Raji (cell line): ENCODE measurements at regions not wholly inside any gene's neighbourhood (a gene's known extent, or its start where the extent isn't known, plus 50 kb on each side); places are given as distances from the start of the nearest gene placed in this dataset.

ENCODE experiments used
- POLR2A ChIP-seq: IDR thresholded peaks from 2 replicates; pipeline ENCODE4 v1.6.1; 2011; ENCODE audit warnings: low read depth, low read length, control low read depth; ENCODE audit not compliant: insufficient read depth

DNA sequence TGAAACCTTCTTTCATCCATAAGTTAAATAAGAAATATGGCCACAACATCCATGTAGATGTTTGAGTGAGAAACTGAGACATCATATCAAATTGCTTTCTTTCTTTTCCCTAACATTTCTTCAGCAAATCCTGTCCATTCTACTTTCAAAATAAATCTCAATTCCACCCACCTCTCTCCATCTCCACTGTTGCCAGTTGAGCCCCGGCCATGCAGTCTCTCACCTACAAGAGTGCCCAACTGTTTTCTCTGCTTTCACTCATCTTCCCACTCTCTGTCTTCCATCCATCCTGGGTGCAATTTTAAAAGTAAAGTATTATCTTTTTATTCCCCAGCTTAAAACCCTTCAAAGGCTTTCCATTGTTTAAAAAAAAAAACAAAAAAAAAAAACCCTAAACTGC is 260.4 kb downstream of the DEPDC1B start:
- TF ChIP-seq POLR2A = no peak

DNA sequence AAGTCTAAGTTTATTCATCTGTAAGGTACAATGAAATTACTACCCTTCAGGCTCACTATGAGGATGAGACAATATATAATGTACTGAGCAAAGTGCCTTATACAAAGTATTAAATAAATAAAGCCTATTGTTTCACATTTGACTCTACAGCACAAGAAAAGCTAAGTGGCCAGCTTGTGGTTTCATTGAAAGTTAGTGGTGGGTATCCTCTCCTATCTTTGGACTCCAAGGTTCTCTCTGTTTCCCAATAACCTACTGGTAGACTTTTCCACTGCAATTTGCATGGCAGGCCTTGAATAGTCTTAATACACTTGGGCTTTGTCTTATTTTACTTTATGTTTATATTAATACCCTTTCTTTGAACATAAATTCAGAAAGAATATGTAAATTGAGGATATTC is 262.7 kb downstream of the DEPDC1B start:
- TF ChIP-seq POLR2A = no peak

DNA sequence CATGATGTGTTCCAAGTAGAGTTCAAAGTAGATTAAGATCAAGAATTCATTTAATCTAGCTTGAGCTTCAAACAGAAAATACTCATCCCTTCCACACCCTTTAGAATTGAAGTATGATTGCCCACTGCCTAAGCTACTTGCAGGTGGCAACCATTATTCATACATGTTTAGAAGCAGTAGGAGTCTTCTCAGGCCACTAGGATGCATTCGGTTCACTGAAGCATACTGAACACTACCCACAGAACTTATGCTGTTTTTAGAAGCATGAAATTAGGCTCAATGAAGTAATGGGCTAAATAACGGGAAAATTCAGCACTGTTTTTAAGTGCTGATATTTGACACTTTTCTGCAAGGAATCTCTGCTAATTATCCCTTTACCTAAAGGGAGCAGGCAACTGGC is 263.4 kb downstream of the DEPDC1B start:
- no peak for TF ChIP-seq POLR2A

DNA sequence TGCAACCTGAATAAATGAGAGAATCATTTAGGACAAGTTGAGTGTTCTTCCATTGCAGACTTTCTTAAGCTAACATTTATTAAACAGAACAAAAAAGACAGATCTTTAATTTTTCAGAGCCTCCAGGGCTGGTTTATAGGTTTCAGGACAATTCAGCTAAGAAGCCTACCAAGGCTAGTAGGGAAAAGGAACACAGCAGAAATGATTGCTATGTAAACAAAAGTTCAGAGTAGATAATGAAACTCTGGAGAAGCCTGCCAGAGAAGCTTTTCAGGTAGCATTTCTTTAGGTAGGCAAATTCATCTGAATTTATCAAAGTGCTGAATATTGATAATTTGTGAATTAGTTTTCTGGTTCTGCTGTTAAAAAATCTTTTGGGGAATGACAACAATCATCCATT is 264.2 kb downstream of the DEPDC1B start:
- TF ChIP-seq POLR2A = no peak

DNA sequence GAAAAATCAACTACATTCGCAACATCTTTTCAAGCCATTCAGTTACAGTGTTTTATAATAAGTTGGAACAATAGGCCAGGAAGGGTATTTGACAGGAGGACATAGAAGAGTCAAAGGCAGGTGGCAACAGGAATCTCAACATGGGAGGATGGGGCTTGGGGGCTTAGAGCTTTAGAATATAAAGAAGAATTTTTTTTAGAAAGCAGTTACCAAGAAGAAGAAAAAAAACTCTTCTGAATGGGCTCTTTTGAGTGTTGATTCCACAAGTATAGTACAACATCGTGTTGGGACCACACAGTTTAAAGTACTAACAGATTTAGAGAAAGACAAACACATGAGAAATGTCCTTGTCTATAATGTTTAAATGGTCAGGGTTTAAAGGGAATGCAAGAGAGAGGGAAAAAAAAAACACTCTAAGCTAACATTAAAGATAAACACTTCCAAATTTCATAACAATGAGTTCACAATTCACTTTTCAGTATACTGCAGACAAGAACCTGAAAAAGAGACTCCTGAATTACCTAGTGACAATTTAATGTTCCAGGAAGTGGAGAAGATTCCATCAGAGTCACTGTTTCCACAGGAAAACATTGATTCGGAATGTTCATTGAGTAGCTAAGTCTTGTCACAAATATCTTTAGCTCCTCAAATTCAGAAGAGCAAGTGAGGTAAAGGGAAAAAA is 282.3 kb downstream of the DEPDC1B start:
- TF ChIP-seq POLR2A = no peak

DNA sequence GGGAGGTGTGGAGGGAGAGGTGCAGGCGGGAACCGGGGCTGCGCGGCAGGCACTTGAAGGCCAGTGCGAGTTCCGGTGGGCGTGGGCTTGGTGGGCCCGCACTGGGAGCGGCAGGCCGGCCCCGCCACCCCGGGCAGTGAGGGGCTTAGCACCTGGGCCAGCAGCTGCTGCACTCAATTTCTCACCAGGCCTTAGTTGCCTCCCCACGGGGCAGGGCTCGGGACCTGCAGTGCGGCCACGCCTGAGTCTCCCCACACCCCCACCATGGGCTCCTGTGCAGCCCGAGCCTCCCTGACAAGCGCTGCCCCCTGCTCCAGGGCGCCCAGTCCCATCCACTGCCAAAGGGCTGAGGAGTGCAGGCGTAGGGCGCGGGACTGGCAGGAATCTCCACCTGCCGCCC is 284.5 kb downstream of the DEPDC1B start:
- TF ChIP-seq POLR2A = no peak

DNA sequence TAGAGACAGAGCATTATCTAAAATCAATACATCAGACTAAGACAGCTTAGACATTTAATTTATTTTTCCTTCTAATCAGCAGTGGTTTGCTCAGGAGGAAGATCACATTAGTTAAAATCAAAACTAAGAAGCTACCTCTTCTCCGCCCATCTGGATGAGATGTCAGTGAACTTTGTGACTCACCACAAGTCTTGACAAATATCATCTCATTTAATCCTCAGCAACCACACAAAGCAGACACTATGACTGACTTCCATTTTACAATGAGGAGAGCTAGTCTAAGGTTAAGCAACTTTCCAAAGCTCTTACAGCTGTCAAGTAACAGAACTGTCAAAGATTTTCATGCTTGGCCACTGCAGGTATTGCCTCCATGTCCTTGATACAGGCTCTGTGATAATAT is 289.5 kb downstream of the DEPDC1B start:
- no peak for TF ChIP-seq POLR2A

DNA sequence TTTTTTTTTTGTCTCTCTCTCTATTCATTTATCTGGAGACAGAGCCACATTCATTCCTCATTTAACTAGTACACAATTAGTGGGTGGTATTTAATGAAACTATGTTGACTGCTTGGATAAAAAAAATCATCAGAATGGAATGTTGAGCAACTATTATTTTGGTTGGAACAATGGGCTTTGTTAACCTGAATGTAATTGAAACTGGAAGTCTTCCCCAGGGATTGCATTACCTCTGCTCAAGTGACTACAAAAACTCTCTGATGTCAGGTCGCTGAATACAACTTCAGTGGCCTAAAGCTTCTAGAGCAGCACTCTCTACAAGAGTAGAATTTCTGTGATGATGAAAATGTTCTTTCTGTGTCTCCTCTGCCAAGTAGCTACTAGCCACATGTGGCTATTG is 295.8 kb downstream of the DEPDC1B start:
- no peak for TF ChIP-seq POLR2A

DNA sequence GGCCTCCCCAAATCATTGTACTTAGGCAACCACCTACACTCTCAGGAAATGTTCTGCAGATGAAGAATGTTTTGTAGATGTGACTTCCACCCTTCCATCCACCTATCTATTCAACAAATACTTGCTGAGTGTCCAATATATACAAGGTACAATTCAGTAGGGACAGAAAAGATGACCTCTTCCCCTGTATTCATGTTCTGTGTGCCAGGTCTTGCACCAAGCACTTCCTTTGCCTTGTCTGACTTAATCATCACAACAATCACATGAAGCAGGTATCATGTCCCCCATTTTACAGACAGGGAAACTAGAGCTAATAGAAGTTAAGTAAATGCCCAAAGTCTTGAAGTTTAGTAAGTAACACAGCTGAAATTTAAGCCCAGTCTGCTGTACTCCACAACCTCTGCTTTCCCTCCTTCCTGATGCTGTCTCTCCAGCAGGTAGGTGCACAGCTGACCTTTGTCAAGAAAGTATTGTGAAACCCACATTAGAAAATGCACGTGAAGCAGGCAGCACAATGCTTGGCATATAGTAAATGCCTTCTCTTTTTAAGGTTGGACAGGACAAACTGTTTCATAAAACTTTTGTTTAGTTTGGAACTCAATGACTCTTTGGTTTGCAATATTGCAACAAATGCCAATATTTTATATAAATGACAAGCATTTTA is 296.5 kb downstream of the DEPDC1B start:
- TF ChIP-seq POLR2A = no peak

DNA sequence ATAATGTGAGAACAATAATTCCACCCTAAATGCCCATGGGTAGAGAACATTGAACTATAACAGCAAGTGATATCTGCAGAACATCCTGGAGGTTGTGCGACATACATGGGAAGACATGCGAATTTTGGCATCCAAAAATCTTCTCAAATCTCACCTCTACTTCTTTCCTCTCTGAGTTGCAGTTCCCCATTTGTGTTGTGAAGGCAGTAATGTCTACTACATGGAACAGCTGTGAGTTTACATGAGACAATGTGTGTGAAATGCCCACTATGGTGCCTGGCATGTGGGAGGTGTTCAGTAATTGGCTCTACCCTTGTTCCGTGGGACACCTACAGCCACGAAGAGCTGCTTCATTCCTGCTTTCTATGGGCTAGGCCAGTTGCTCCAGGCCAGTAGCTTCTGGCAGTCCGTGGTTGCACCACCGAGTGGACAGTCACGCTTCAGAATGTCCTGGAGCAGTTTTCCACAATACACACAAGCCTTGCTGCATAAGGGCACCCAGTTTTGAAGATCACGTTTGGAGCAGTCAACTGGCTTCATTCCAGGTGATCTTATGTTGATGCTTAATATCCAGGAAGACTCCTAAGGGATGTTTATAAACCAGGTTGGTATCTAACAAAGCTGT is 297.7 kb downstream of the DEPDC1B start:
- no peak for TF ChIP-seq POLR2A

DNA sequence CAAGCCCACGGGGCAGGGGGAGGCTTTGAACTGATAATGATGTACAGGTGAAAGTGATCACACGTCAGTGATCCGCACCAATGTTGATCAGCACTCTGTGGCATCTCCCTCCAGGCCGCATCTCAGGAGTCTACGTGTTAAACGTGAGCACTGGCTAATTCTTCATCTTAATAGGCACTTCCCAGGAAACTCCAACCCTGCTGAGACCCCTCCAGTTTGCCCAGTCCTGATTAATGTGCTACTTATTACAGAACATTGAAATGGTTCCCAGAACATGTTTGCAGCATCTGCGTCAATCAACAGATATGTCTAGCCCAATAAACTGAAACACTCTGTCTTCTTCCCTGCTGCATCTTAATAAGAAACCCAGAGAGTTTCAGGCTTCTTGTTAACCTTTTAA is 298.4 kb downstream of the DEPDC1B start:
- TF ChIP-seq POLR2A = no peak

DNA sequence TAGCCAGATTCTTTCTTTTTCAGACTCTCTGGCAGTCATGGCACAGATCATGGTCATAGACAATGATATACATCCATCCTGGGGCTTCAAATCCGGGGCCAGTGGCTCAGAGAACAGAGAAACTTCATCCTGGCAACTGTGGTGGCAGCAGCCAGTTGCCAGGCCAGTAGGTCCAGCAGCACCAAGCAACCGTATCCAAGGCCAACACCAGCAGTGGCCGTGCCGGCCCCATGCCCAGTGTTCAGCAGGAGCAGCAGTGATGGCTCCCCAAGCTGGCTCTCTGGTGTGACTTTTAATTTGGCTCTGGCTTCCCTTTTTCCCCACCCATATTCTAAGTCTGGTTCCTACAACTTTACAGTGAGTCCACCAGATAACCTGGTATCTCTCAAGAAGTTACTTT is 300.5 kb downstream of the DEPDC1B start:
- TF ChIP-seq POLR2A = no peak

DNA sequence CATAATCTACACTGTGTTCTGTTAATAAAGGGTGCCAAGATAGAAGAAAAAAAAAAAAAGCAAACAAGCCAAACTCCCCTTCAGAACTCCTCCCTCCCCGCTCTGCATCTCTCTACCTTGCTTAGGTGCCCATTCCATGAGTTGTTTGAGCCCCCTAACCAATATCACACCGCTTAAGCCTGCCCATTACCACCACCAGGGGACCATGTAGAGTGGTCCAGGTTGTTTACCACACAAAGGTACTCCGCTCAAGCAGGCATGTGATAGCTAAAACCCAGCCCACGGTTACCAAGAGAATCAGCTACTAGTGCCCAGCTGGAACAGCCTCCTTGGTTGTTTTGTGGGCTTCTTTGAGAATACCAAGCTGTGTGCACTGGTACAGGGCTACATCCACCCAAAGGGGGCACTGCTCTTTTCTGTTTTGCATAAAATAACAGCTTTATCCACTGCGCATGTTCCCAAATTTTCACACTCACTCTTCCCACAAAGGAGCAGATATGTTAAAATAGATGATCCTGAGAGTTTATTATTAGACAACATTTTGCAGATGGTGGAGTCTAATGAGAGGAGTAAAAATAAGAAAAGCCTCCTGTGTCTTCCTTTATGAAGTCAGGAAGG is 304.1 kb downstream of the DEPDC1B start:
- no peak for TF ChIP-seq POLR2A

DNA sequence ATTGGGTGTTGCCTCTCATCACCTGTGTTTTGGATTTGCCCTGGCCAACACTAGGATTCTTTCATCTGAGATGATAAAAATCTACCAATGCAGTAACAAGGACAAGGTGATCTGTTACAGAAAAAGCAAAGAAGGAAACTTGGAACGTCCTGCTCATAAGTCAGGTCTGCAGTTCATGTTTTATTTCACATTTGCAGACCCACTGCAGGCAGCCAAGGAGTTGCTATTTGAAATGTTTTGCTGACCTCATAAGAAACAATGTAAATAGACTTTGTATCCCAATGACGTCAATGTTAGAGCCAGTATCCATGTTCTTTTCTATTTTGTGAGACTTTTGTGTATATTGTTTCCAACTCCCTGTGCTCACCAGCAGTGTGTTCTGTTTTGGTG is 312.9 kb downstream of the DEPDC1B start:
- TF ChIP-seq POLR2A = no peak

DNA sequence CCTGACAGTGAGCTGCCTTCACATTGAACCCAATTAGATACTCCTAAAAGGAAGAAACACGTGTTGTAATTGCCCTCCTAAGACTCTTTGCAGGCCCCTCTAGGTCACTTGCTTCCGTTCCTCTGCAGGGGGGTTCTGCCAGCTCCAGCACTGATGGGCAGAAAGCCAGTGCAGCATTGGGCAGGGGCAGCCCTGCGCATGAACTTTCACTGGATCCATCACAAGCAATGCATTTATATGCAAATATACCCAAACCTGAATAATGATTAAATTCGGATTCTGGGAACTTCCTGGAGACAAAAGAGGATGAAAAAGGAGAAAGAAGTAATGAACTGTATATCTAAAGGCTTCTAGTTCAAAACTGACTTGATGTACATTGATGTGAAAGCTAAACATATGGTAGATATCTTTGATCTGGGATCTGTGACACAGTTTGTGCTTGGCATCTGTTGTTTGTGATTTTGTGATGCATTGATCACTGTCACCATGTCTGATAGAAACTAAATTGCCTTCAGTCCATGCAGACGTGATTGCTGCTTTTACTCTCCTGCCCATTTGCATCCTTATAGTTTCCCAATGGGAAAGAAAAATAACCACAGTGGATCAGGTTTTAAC is 313.4 kb downstream of the DEPDC1B start:
- no peak for TF ChIP-seq POLR2A

DNA sequence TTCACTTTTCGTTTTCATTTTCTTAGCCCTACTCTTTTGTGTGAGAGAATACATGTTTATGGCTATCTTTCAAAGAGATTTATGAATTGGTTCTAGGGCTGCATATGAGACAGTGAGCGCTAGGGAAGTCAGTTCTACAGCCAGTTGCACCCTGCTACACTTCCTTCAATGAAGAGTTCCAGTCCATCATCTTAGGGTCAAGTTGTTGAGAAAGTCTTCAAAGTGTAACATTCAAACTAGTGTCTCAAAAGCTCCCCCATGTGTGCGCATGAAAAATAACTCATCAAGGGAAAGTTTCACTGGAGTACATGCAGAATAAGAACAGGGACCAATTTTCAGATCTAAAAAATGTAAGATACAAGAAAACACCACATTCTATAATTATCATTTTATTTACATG is 317.2 kb downstream of the DEPDC1B start:
- no peak for TF ChIP-seq POLR2A
